ENCODE measurements at regions not wholly inside any gene's neighbourhood (a gene's known extent, or its start where the extent isn't known, plus 50 kb on each side); places are given as distances from the start of the nearest gene placed in this dataset.

DNA sequence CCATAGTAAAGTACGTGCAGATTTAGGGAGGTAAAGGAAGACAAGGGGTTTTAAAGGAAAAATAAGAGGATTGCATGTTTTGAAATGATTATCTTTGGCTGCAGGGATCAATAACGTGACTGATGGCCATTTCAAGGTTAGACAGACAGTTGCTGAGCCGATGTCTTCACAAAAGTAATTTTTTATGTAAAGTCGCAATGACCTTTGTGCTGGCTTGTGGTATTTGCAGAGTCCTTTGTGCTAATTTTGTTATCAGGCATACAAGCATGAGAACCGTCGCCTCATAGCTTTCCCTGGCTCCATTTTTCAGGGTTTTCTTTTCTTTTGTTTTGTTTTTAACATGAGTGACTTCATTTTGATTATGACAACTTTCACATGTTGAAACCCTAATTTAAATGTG is 605.7 kb upstream of the GJE1 start:
- TF ChIP-seq EZH2 (IDR thresholded peaks at IDR 0.05; ENCODE audit: insufficient read depth, poor library complexity, severe bottlenecking) (no peak), EZH2phosphoT487 (IDR thresholded peaks at IDR 0.05; ENCODE audit: insufficient read depth, low read depth) (no peak)

Measured in GM23248 (cell line).